ENCODE measurements at regions not wholly inside any gene's neighbourhood (a gene's known extent, or its start where the extent isn't known, plus 50 kb on each side); places are given as distances from the start of the nearest gene placed in this dataset.

DNA sequence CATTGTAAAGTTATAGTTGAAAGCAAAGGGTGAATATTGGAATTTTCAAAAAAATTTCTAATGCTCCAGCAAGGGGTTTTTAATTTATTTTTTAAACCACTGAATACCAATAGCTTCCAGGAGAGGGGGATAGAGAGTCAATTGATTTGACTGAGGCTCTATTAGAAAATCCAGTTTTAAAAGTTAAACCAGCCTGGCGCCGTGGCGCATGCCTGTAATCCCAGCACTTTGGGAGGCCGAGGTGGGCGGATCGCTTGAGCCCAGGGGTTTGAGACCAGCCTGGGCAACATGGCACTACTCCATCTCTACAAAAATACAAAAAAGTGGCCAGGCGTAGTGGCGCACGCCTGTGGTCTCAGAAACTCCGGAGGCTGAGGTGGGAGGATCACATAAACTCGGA, 150.1 kb downstream of the SLC38A4 start:
- Histone ChIP-seq H3K4me3 (ENCODE audit: low read depth in 1 of 2, low read length in 2 of 2) (no peak overlapping the region), H3K27me3 (ENCODE audit: control insufficient read depth in 1 of 2, insufficient read depth in 2 of 2, low read length in 2 of 2) (no peaks in the 10 kb centered on the region), H3K36me3 (ENCODE audit: control insufficient read depth in 2 of 2, insufficient read depth in 2 of 2, low read length in 1 of 2) (no peaks in the 10 kb centered on the region), H3K27ac (ENCODE audit: low read depth in 2 of 2, low read length in 1 of 2) (peak overlapping the region; percentile 78 to 86), H3K9me3 (ENCODE audit: control insufficient read depth in 2 of 2, insufficient read depth in 1 of 2, low read depth in 1 of 2, low read length in 1 of 2) (no peaks in the 10 kb centered on the region), H3K4me1 (ENCODE audit: control insufficient read depth in 2 of 2, insufficient read depth in 2 of 2, low read length in 1 of 2) (no peaks in the 10 kb centered on the region)
- 37 to 46% methylated on average over 11 of the region's 11 CpGs for WGBS, 2 donors

DNA sequence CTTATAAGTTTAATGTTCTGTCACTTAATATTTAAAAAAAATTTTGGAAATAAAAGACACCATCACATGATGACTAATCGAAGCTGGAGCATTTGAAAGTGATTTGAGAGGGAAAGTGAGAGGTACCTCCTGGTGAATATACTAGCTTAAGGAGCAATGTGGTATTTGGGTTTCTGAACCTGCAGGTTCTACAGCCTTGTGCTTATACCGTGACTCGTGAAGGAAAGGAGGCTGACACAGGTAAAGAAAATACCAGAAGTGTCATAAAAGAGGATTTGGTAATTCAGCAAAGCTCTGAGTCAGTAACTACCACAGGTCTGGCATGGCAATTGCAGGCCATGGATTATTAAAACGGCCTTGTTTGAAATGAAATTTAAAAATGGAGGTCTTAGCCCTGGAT, 151.0 kb downstream of the SLC38A4 start:
- H3K9me3 ChIP-seq (ENCODE audit: control insufficient read depth in 2 of 2, insufficient read depth in 1 of 2, low read depth in 1 of 2, low read length in 1 of 2): no peaks in the 10 kb centered on the region
- H3K36me3 ChIP-seq (ENCODE audit: control insufficient read depth in 2 of 2, insufficient read depth in 2 of 2, low read length in 1 of 2): no peaks in the 10 kb centered on the region
- H3K27me3 ChIP-seq (ENCODE audit: control insufficient read depth in 1 of 2, insufficient read depth in 2 of 2, low read length in 2 of 2): no peaks in the 10 kb centered on the region
- peak overlapping the region in 1 of 2 donors; percentile 89 for H3K27ac ChIP-seq (ENCODE audit: low read depth in 2 of 2, low read length in 1 of 2)
- 48 to 59% methylated on average over 4 of the region's 4 CpGs for WGBS, 2 donors
- H3K4me1 ChIP-seq (ENCODE audit: control insufficient read depth in 2 of 2, insufficient read depth in 2 of 2, low read length in 1 of 2): no peaks in the 10 kb centered on the region
- H3K4me3 ChIP-seq (ENCODE audit: low read depth in 1 of 2, low read length in 2 of 2): no peak overlapping the region

DNA sequence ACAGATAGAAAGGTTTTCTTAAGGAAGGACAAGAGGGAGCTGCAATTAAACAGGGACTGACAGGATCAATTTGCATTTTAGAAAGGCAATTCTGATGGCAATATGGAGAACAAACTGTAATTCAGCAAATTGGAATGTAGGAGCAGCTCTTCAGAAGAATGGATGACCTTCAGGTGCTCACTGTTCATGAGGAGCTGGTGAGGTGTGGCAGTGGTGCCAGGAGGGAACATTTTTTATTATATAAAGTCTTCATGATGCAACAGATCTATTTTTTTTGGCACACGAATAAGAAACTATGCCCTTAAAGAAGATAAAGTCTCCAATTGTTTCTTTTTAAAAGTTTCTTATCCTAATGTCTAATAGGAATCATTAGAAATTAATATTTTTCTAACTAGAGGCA, 151.7 kb downstream of the SLC38A4 start:
- H3K27ac ChIP-seq (ENCODE audit: low read depth in 2 of 2, low read length in 1 of 2): no peak overlapping the region
- H3K36me3 ChIP-seq (ENCODE audit: control insufficient read depth in 2 of 2, insufficient read depth in 2 of 2, low read length in 1 of 2): no peaks in the 10 kb centered on the region
- WGBS, 2 donors: 42 to 56% methylated on average over 1 of the region's 1 CpG
- no peaks in the 10 kb centered on the region for H3K9me3 ChIP-seq (ENCODE audit: control insufficient read depth in 2 of 2, insufficient read depth in 1 of 2, low read depth in 1 of 2, low read length in 1 of 2)
- H3K27me3 ChIP-seq (ENCODE audit: control insufficient read depth in 1 of 2, insufficient read depth in 2 of 2, low read length in 2 of 2): no peaks in the 10 kb centered on the region
- no peak overlapping the region for H3K4me3 ChIP-seq (ENCODE audit: low read depth in 1 of 2, low read length in 2 of 2)
- H3K4me1 ChIP-seq (ENCODE audit: control insufficient read depth in 2 of 2, insufficient read depth in 2 of 2, low read length in 1 of 2): no peaks in the 10 kb centered on the region

DNA sequence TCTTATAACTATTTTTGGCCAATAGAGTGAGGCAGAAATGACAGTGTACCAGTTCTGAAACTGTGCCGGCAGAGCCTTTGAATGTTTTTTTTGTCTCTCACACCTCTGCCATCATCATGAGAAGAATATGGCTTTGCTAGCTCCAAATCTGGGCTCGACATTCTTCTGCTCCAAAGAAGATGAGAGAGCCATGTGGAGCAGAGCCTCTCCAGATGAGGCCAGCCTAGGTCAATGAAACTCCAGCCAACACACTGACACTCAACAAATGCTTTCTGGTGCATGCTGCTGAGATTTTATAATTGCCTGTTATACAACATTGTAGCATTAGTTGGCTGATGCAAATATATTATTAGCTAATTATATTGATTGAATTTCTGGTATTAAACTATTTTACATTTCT, 154.7 kb downstream of the SLC38A4 start:
- no peaks in the 10 kb centered on the region for H3K27me3 ChIP-seq (ENCODE audit: control insufficient read depth in 1 of 2, insufficient read depth in 2 of 2, low read length in 2 of 2)
- 70 to 71% methylated on average over 2 of the region's 2 CpGs for WGBS, 2 donors
- no peaks in the 10 kb centered on the region for H3K9me3 ChIP-seq (ENCODE audit: control insufficient read depth in 2 of 2, insufficient read depth in 1 of 2, low read depth in 1 of 2, low read length in 1 of 2)
- no peak overlapping the region for H3K27ac ChIP-seq (ENCODE audit: low read depth in 2 of 2, low read length in 1 of 2)
- H3K4me1 ChIP-seq (ENCODE audit: control insufficient read depth in 2 of 2, insufficient read depth in 2 of 2, low read length in 1 of 2): no peaks in the 10 kb centered on the region
- H3K36me3 ChIP-seq (ENCODE audit: control insufficient read depth in 2 of 2, insufficient read depth in 2 of 2, low read length in 1 of 2): no peaks in the 10 kb centered on the region
- no peak overlapping the region for H3K4me3 ChIP-seq (ENCODE audit: low read depth in 1 of 2, low read length in 2 of 2)

DNA sequence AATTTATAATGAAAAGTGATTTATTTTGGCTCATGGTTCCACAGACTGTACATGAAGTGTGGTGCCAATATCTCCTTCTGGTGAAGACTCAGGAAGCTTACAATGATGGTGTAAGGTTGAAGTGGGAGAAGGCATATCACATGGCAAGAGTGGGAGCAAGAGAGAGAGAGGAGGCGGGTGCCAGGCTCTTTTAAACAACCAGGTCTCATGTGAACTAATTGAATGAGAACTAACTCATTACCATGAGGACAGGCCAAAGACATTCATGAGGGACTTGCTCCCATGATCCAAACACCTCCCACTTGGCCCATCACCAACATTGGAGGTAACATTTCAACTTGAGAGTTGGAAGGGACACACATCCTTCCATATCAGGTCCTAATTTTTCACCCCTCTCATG, 155.2 kb downstream of the SLC38A4 start:
- Histone ChIP-seq H3K9me3 (ENCODE audit: control insufficient read depth in 2 of 2, insufficient read depth in 1 of 2, low read depth in 1 of 2, low read length in 1 of 2) (no peaks in the 10 kb centered on the region), H3K4me3 (ENCODE audit: low read depth in 1 of 2, low read length in 2 of 2) (no peak overlapping the region), H3K27me3 (ENCODE audit: control insufficient read depth in 1 of 2, insufficient read depth in 2 of 2, low read length in 2 of 2) (no peaks in the 10 kb centered on the region), H3K36me3 (ENCODE audit: control insufficient read depth in 2 of 2, insufficient read depth in 2 of 2, low read length in 1 of 2) (no peaks in the 10 kb centered on the region), H3K4me1 (ENCODE audit: control insufficient read depth in 2 of 2, insufficient read depth in 2 of 2, low read length in 1 of 2) (no peaks in the 10 kb centered on the region), H3K27ac (ENCODE audit: low read depth in 2 of 2, low read length in 1 of 2) (no peak overlapping the region)
- 84 to 97% methylated on average over 1 of the region's 1 CpG for WGBS, 2 donors

DNA sequence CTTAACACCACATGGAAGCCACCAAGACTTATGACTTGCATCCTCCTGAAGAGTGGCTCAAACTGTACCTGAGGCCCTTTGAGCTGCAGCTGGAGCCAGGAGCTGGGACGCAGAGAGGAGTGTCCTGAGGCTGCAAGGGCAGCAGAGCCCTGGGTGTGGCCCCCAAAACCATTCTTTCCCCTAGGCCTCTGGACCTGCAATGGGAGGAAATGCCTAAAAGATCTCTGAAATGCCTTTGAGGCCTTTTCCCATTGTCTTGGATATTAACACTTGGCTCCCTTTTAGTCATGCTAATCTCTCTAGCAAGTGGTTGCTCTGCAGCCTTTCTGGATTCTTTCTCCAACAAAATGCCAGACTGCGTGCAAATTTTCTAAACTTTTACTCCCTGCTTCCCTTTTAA, 156.1 kb downstream of the SLC38A4 start:
- 34 to 50% methylated on average over 2 of the region's 2 CpGs for WGBS, 2 donors
- no peaks in the 10 kb centered on the region for H3K4me1 ChIP-seq (ENCODE audit: control insufficient read depth in 2 of 2, insufficient read depth in 2 of 2, low read length in 1 of 2)
- no peaks in the 10 kb centered on the region for H3K36me3 ChIP-seq (ENCODE audit: control insufficient read depth in 2 of 2, insufficient read depth in 2 of 2, low read length in 1 of 2)
- H3K27me3 ChIP-seq (ENCODE audit: control insufficient read depth in 1 of 2, insufficient read depth in 2 of 2, low read length in 2 of 2): no peaks in the 10 kb centered on the region
- no peak overlapping the region for H3K4me3 ChIP-seq (ENCODE audit: low read depth in 1 of 2, low read length in 2 of 2)
- peak overlapping the region in 1 of 2 donors; percentile 22 for H3K27ac ChIP-seq (ENCODE audit: low read depth in 2 of 2, low read length in 1 of 2)
- H3K9me3 ChIP-seq (ENCODE audit: control insufficient read depth in 2 of 2, insufficient read depth in 1 of 2, low read depth in 1 of 2, low read length in 1 of 2): no peaks in the 10 kb centered on the region

DNA sequence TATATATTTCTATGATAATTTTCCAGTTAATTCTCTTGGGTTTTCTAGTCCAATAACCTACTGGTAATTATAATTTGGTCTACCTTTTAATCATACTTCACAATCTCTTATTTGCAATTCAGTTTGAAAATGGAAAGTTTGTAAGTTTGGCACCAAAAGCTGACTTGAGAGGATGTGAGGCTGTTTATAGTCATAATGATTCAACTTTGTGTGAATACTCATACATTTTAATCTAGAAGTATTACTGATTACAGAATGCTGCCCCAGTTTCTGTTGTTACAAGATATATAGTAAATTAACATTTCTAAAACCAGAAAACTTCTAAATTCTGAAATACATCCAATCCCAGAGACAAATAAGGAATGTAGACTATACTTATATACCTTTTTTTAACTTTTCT, 158.2 kb downstream of the SLC38A4 start:
- Histone ChIP-seq H3K4me3 (ENCODE audit: low read depth in 1 of 2, low read length in 2 of 2) (no peak overlapping the region), H3K4me1 (ENCODE audit: control insufficient read depth in 2 of 2, insufficient read depth in 2 of 2, low read length in 1 of 2) (no peaks in the 10 kb centered on the region), H3K27me3 (ENCODE audit: control insufficient read depth in 1 of 2, insufficient read depth in 2 of 2, low read length in 2 of 2) (no peaks in the 10 kb centered on the region), H3K36me3 (ENCODE audit: control insufficient read depth in 2 of 2, insufficient read depth in 2 of 2, low read length in 1 of 2) (no peaks in the 10 kb centered on the region), H3K9me3 (ENCODE audit: control insufficient read depth in 2 of 2, insufficient read depth in 1 of 2, low read depth in 1 of 2, low read length in 1 of 2) (no peaks in the 10 kb centered on the region), H3K27ac (ENCODE audit: low read depth in 2 of 2, low read length in 1 of 2) (no peak overlapping the region)

DNA sequence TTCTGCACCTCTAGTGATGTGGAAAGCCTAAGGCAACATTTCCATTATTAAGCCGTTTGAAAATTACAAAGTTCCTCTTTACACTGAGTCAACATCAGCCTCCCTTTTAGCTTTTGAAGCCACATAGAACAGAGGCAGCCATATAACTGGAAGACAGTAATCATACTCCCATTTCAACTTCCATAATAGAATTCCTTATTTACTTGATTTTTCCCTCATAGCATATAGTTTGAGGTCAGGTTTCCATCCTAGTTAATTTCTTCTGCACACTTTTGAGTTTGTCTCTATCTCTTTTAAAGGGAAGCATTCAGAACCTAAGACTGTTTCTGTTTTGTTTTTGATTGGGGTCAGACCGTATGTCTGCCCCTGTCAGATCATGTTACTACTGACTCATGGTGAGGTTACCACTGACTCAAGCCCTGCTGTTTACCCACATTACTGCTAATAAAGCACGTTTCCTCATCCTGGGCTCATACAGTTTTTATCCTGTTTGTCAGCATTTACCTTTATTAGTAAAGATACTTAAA, 161.0 kb downstream of the SLC38A4 start:
- Histone ChIP-seq H3K27ac (ENCODE audit: low read depth in 2 of 2, low read length in 1 of 2) (peak overlapping the region in 1 of 2 donors; percentile 40), H3K36me3 (ENCODE audit: control insufficient read depth in 2 of 2, insufficient read depth in 2 of 2, low read length in 1 of 2) (no peaks in the 10 kb centered on the region), H3K27me3 (ENCODE audit: control insufficient read depth in 1 of 2, insufficient read depth in 2 of 2, low read length in 2 of 2) (no peaks in the 10 kb centered on the region), H3K4me1 (ENCODE audit: control insufficient read depth in 2 of 2, insufficient read depth in 2 of 2, low read length in 1 of 2) (no peaks in the 10 kb centered on the region), H3K4me3 (ENCODE audit: low read depth in 1 of 2, low read length in 2 of 2) (no peak overlapping the region), H3K9me3 (ENCODE audit: control insufficient read depth in 2 of 2, insufficient read depth in 1 of 2, low read depth in 1 of 2, low read length in 1 of 2) (no peaks in the 10 kb centered on the region)
- 13 to 32% methylated on average over 3 of the region's 3 CpGs for WGBS, 2 donors

DNA sequence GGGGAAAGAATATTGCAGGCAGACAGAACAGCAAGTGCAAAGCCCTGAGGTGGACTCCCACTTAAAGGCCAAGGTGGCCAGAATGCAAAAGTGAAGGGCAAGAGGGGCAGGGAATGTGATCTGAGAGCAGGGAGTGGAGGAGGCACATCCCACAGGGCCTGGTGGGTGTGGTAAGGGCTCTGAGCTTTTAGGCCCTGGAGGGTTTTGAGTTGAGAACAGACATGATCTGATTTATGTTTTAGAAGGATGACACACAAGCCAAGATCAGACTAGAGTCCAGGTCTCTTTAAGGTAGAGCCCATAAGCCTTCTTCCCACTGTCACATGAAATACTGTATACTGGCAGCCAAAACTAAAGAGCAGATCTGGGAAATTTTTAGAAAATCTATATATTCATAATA, 162.5 kb downstream of the SLC38A4 start:
- Histone ChIP-seq H3K27me3 (ENCODE audit: control insufficient read depth in 1 of 2, insufficient read depth in 2 of 2, low read length in 2 of 2) (no peaks in the 10 kb centered on the region), H3K36me3 (ENCODE audit: control insufficient read depth in 2 of 2, insufficient read depth in 2 of 2, low read length in 1 of 2) (no peaks in the 10 kb centered on the region), H3K27ac (ENCODE audit: low read depth in 2 of 2, low read length in 1 of 2) (peak overlapping the region; percentile 5 to 61), H3K4me3 (ENCODE audit: low read depth in 1 of 2, low read length in 2 of 2) (no peak overlapping the region), H3K4me1 (ENCODE audit: control insufficient read depth in 2 of 2, insufficient read depth in 2 of 2, low read length in 1 of 2) (no peaks in the 10 kb centered on the region), H3K9me3 (ENCODE audit: control insufficient read depth in 2 of 2, insufficient read depth in 1 of 2, low read depth in 1 of 2, low read length in 1 of 2) (no peaks in the 10 kb centered on the region)

DNA sequence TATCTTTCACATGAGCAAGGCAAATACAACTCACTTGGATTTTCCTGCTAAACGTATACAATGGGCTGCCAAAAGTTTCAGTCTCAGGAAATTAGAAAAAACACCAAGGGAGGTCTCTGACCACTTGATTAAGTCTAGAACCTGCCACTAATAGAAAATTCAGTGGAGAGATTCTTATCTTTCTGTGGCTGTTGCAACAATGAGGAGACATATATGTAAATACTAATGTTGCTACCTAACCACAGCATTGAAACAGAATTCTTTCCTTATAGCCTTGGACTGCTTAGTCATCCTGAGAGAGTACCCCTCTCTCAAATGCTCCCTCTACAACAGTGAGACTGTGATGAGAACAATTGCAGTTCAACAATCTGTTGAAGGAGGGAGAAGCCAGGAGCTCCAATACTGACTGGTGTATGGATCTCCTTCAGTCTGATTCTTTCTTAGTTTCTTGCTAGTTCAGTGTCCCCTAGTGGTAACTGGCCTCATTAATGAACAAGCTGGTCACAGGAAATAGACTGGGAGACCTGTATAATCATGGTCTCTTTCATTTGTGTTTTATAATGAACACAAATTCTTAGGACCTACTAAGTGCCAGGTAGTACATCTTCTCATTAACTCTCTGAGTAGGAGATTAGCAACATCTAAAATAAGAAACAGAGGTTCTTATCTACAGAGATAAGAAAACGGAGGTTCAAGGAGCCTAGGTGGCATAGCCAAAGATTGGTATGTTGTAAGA, 164.5 kb downstream of the SLC38A4 start:
- Histone ChIP-seq H3K4me1 (ENCODE audit: control insufficient read depth in 2 of 2, insufficient read depth in 2 of 2, low read length in 1 of 2) (no peaks in the 10 kb centered on the region), H3K9me3 (ENCODE audit: control insufficient read depth in 2 of 2, insufficient read depth in 1 of 2, low read depth in 1 of 2, low read length in 1 of 2) (no peaks in the 10 kb centered on the region), H3K4me3 (ENCODE audit: low read depth in 1 of 2, low read length in 2 of 2) (no peak overlapping the region), H3K27ac (ENCODE audit: low read depth in 2 of 2, low read length in 1 of 2) (peak overlapping the region; percentile 65), H3K36me3 (ENCODE audit: control insufficient read depth in 2 of 2, insufficient read depth in 2 of 2, low read length in 1 of 2) (no peaks in the 10 kb centered on the region), H3K27me3 (ENCODE audit: control insufficient read depth in 1 of 2, insufficient read depth in 2 of 2, low read length in 2 of 2) (no peaks in the 10 kb centered on the region)
- WGBS, 2 donors: 36 to 37% methylated on average over 2 of the region's 2 CpGs
